Activated CD8-positive, alpha-beta memory T cell treated with anti-CD3 and anti-CD28 coated beads, Interleukin-2, amount 50 U/mL, for 4 hours (primary cell): ENCODE measurements at regions not wholly inside any gene's neighbourhood (a gene's known extent, or its start where the extent isn't known, plus 50 kb on each side); places are given as distances from the start of the nearest gene placed in this dataset.
"Not testable (repeated sequence)": the region's sequence is repeated elsewhere in the genome, so short reads cannot be mapped to it uniquely, and the experiment has no call there.

Experiments
- DNase-seq: peaks from one replicate; pipeline ENCODE4 v3.0.0-alpha.2; 2020

DNA sequence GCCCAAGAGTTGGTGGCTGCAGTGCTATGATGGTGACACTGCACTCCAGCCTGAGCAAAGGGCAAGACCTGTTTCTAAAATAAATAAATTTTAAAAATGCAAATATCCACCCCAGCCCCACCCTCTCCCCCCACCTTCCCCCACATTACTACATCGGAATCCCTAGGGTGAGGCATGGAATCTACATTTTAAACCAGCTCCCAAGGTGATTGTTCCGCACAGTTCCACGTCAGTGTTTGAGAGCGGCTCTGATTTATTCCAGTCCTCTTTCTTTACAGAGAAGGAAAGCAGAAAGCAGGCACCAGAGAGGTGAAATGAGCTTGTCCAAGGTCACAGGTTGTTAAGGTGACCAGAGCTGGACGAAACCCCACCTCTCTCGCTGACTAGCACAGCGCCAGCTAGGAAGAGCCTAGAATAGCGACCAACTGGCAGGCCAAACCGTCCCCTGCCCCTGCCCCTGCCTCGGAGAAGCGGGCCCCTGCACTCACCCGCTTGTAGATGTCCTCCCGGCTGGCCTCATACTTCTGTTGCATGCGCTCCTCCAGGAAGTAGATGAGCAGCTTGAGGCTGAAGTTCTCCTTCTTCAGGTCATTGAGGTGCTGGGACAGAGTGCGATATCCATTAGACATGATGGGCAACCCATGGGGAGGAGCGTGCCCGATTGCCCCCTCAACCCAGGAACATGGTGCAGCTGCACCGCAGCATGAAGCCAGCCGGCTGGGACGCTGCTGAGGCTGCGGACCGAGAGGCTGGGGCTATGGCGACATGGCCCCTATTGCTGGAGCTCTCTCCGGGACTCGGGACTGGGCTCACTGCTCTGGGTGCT, 103.7 kb upstream of the NBPF26 start:
- not testable (repeated sequence) for DNase-seq

DNA sequence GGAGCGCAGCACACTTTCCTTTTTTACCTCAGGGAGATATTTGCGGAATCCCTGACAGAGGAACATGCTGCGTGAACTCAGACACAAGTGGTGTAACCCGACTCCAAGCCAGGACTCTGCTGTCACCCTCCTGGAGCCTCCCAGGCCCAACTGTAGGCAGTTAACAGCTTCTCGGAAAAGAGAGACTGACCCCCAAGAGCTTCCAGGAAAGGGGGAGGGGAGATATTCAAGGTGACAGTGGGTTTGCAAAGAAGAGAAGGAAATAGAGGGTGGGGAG, 103.1 kb upstream of the NBPF26 start:
- DNase-seq = not testable (repeated sequence)

DNA sequence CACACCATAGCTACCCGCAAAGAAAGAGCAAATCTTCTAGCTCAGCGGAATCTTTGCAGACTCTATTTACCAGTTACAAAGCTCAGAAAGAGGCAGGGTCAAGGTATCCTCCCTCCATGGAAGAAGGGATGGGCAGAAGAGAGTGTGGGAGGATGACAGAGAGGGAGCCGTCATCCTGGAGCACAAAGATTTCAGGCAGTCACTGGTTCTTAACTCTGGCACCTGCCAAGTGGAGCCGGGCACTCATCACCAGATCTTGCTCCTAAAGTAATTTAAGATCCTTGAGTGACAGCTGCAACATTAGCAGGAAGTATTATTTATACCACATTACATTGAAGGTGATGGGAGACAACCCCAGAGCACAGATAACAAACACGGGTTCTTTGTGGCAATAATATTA, 102.5 kb upstream of the NBPF26 start:
- DNase-seq = not testable (repeated sequence)

DNA sequence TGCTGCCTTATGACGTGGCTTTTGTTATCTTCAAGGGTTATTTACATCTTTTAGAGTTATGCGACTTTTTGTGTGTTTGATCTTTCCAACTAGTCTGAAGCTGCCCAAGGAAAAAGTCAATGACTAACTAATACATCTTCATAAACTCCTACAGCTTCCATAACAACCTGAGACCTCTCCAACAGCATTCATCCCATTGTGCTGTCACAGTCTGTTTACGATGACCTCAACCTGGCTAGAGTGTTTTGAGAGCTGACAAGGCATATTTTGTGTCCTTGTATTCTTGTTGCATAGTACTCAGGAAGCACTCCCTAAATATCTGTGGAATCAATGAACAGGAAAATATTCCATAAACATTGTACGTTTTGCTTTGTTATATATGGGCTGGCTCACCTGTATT, 100.2 kb upstream of the NBPF26 start:
- DNase-seq = not testable (repeated sequence)

DNA sequence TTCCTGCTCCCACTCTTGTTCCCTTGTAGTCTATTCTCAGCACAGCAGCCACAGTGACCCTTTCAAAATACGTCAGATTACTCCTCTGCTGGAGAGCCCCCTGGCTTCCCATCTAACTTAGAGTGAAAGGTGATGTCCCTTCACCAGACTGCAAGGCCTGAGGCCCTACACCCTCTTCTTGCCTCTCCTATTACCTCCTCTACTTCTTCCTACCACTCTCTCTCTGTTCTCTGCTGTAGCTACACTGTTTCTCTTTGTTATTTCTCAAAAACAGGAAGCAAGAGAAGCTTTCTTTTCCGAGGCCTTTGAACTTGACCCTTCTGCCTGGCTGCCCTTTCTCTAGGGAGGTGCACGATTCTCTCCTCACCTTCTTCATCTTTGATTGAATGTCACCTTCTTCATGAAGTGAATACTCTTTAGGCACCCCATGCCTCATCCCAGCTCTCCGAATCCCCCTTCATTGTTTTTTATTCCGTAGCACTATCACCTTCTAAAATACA, 99.1 kb upstream of the NBPF26 start:
- not testable (repeated sequence) for DNase-seq

DNA sequence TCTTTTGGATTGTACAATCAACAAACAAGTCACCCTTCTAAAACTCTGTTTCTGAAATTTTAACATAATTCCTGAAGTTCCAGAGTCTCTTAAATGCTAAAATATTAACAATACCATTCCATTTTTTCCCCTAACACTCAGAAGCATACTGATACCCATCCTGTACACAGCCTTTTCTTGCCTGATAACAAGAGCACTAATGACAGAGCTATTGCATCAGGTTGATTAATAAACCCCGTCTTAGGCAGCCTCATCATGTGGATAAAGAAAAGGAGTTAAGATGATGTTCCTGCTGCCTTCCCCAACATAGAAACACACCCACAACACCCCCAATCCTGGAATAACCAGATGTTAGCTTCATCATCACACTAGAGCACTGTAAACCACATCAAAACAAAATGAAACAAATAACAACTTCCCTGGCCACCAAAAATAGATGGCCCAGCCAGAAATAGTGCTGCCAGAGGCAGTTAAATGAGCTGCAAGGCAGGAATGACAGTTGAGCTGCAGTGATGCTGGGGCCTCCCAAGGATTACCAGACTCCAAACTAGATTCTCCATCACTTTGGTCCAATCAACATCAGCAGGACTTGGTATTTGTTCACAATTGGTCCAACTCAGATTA, 93.8 kb upstream of the NBPF26 start:
- not testable (repeated sequence) for DNase-seq

DNA sequence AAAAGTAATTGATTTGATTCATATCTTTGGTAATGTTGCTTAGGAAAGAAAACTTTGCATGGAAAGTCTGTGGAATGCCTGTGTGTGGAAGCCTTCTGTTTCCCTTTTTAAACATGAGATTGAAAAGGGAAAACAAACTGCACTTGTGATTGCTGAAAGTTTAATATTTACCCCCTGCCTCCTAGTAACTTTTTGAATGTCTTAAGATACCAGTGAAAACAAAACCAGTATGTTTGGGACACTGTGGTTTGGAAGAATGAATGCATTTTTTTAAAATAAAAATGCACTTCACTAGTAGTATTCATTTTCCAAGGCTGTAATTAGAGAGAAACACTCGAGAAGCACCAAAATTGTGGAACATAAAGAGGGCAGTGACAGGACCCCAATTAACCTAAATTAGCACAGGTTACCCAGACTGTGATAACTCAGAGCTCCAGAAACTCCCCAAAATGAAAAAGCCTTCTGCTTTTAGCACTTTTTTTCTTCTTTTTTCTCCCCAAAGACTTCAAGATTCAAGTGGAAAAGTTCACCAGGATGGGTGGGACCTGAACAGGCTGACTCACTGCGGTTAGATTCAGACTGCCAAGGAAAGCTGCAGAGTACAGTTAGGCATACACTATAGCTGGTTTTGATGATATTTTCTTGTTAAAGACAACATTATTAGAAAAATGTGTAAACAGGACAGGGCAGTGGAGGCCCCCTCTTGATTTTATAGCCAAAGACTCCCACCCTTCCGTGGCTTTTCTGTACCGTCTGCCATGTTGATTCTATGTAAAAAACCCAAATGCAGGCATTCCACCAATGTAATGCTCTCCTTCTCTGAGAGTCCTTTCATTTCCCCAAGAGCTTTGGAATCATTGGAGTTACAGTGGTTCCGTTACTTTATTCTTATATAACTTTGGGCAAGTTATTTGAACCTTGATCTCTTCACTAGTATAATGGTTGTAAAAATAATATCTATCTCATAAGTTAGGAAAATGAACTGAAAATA, 88.6 kb upstream of the NBPF26 start:
- DNase-seq = not testable (repeated sequence)

DNA sequence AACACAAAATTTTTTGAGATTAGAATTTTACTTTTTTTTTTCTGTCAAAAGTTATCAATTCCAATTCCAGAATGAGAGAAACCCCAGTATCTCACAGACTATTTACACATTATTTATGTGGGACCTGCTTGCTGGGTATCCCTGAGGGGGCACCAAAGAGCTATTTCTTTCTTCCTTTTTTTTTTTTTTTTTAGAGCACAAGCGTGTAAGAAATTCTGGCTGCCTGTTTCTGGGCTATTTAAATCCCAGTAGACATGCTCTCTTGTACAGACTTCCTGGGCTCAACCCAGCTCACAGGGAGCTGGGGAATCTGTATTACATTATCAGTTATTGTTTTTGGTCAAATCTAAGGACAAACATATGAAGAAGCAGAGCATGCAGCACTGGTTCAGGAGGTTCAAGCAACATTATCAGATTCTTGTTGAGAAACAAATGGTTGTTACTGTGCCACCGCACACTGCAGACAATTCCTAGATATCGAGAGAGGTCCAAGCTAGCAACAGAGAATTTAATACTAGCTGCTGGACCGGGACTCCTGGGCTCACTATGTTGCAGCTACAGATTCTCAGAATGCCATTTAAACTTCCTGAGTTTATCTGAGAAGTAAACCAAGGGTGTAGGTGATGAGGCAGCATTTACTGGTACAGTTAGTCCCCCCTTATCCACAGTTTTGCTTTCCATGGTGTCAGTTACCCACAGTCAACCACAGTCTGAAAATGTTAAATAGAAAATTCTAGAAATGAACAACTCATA, 83.3 kb upstream of the NBPF26 start:
- not testable (repeated sequence) for DNase-seq

DNA sequence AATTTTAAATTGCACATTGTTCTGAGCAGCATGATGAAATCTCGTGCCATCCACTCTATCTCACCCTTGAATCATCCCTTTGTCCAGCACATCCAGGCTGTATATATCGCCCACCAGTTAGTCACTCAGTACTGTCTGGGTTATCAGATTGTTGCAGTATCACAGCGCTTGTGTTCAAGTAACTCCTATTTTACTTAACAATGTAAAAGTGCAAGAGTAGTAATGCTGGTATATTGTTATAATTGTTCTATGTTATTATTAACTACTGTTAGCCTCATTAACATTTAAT, 82.8 kb upstream of the NBPF26 start:
- DNase-seq = not testable (repeated sequence)

DNA sequence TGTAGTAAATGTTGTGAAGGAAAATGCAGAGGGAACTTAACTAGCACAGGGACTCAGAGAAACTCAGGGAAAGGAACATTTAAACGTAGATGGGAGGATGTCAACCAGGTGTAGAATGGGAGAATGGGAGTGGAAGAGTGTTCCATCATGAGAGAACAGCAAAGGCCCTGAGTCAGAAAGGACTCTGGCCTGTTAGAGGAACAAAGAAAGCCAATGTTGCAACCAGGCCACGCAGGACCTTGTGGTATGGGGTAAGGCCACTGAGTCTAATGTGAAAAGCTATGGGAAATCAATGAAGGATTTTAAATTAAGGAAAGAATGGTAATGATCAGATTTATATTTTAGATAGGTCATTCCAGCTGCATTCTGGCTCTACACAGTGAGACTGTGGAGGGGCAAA, 76.6 kb upstream of the NBPF26 start:
- DNase-seq = not testable (repeated sequence)

DNA sequence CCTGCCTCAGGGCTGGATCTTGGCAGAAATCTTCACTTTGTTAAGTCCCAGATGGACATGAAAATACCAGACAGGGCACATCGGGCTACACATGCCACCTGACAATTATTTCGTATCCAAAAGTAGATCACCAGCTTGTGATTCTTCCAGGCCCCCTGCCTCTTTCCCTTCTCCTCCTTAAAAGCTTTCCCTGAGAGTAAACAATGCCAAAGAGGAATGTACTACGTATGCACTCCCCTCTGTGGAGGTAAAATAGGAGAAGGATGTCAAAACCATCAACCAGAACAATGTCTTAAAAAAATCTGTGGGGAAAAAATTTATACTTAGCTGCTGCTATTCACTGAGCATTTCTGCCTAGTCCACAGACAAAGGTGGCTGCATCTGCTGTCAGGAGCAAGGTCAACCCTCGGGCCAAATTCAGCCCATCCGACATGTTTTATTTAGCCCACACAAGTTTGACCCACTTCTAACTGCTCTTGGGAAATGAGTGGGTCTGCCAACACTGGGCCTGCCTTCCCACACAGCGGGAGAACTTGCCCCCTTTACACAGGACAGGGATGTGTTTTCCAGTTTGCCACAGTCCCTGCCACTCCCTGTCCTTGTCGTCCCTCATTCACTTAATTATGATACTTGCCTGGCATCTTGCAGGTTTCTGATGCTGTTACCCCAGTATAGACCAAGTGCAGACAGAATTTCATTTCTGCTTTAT, 74.7 kb upstream of the NBPF26 start:
- DNase-seq = not testable (repeated sequence)

DNA sequence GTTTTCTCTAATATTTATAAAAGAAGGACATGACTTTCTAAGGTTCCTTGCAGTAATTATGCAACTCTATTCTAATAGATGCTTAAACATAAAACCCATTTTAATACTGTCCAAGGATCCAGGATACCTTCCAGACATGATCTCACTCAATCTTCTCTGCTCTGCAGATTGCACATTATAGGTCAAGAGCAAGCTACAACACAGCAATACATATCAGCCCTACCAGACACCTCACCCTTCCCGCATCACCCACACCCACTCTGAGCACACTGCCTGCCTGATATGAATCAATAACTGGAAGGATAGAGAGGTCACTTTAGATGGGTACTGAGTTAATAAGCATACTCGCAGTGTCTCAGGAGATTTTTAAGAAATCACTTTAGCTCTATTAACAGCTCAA, 74.0 kb upstream of the NBPF26 start:
- DNase-seq = not testable (repeated sequence)

DNA sequence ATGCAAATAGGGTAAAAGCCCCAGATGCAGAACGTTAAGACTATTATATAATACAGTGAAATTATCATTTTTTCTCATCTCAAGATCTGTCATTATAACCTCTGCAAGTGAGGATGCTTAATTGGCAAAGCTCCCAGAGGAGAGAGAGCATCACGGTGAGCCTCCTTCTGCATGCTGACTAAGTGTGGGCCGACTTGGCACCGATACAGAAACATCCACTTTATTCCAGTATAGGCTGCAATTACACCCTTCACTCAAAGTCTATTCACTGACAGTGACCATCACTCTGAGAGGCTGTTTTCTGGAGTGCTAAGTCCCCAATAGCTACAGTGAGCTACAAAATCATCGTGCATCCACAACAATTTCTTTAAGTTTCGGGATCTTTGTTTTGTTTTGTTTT, 69.6 kb upstream of the NBPF26 start:
- not testable (repeated sequence) for DNase-seq

DNA sequence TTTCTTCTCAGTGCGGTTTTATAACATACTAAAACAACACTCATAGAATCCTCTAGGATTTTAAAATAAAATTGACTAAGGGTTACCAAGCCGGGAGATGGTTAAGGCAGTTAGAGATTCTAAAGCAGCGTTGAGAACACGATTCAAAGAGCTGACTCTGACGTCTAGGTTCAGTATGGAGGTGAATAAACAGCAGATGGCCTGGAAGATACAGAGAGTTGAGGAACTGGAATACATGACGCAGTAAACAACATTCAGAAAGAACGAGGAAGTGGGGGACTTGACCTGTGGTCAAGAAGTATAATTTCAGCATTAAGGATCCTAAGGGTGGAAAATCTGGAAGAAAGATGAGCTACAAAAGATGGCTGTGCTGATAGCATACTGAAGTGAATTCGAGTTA, 68.4 kb upstream of the NBPF26 start:
- DNase-seq = not testable (repeated sequence)

DNA sequence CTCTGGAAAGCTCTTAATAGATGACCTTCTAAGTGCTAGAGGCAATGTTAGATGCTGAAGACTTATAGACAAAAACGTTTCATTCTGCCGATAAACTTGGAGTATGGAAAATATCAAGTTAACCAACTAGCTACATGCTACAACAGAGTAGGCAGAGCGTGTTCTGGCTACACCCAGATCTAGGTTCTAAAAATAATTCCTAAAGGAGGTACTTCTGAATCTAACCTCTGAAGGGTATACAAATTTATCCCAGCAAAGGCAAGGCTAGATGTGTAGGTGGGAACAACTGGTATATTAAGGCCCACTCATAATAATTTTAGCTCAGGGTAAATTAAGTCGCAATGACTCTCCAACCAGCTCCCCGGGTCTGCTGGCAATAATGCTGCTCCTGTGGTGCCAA, 67.6 kb upstream of the NBPF26 start:
- not testable (repeated sequence) for DNase-seq

DNA sequence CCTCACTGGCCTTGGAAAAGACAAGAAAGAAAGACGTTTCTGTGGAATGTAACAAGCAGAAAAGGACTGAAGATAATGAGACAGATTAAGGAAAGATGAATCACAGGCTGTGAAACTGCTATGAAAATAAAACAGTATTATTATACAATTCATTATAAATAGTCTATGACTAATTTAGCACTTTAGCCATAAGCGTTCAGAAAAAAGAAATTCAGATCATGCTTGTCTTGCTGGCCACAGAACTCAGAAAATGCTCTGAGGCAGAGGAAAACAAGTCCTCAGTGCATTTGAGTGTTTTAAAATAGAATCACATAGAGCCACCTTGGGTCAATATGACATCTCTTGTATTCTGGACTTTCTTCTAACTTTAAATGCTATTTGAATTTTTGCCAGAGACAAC, 65.9 kb upstream of the NBPF26 start:
- not testable (repeated sequence) for DNase-seq

DNA sequence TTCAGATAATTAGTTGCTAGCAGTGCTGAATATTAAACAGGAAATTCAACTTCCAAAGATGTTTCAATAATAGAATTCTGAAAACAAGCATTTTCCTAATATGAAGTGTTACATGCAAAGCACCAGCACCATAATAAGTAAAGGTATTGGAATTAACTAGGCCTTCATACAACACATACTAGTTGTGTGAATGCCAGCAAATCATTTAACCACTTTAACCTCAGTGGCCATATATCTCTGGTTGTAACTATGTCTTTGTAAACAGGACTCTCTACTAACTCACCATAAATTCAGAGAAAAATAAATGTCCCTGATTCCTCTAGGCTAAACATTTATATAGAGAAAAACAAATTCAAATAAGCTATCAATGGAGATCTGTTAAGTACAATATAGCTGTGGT, 65.1 kb upstream of the NBPF26 start:
- DNase-seq = not testable (repeated sequence)

DNA sequence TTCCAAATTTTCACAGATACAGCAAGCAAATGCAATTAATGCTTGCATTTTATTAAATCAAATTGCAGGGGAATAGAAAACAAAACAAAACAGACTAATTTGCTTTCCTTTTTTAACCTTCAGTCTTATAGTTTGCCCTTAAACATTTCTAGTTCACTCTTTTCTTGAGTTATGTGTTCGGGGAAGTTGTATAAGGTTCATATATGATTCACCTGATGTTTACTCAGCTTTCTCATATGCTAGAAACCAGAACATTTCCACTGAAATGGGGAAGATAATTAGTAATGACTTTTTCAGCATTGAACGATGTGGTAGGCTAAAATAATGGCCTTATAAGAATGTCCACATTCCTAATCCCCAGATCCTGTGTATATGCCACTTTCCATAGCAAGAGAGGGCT, 64.6 kb upstream of the NBPF26 start:
- not testable (repeated sequence) for DNase-seq

DNA sequence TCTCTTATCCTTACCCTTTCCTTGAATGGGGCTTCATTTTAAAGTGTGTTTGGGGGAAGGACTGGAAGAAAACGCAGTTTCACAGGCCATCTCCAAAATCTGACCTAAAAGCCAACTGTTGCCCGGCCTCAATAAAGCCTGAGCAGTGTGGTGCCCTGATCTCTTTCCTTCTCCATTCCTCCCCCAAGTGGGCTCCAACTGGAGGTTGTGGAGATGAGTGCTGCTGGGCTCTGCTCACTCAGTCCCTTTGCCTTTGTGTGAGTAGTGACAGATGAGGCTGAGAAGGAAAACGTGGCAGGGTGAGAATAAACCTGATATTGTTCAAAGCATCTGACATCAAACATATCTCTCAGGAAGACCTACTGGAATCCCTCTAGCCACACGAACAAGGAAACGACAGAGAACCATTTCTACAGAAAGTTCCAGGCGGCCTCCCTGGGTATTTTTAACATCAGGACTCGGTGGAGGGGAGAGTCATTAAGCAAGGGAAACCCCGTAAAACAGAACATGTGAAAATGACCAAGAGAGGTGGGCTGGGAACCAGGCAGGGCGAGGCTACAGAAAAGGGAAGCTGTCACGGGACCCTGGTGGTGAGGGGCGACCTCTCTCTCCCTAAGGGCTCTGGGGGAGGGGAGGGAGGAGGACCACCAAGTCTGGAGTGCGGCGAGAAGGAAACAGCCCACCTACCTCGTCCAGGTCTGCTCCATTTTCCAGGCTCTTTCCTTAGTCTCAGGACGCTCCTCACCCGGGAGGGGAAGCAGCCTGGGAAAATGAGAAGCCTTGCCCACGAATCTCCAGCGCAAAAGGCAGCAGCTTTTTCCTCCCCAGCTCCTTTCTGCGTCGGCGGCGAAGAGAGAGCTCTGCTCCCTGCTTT, 59.1 kb upstream of the NBPF26 start:
- not testable (repeated sequence) for DNase-seq

DNA sequence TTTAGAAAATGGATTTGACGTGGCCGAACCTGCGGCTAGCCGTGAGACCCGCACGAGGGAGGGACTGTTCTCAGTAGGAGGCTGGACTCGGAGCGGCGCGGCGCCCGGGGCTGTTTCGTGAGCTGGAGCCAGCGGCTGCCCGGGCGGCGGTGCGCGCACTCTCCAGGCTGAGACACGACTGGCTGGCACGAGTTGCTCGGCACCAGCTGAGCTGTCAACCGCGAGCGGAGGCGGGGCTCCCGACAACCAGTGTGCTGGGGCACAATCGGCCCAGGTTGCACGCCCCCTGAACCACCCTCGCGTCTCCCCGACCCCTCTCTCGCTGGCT, 58.5 kb upstream of the NBPF26 start:
- DNase-seq = not testable (repeated sequence)

DNA sequence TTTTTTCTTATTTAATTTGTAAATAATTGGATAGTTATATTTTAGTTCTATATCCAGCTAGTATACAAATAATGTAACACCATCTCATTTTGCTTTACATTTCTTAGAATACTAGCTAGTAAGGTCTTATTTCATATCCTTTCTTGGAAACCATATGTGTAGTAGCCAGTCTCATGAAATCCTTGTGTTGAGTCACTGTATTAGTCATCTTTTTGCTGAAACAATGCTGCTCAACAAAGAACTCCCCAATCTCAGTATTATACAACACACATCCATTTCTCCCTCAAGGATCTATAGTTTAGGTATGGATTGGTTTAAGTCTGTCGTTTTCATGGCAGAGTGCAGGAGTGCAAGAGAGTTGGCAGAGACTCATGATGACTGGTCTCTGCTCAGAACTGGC, 55.6 kb upstream of the NBPF26 start:
- DNase-seq = not testable (repeated sequence)
